ENCODE measurements at regions not wholly inside any gene's neighbourhood (a gene's known extent, or its start where the extent isn't known, plus 50 kb on each side); places are given as distances from the start of the nearest gene placed in this dataset.

GRCh38 chr2:74736589-74736988 is 82.5 kb downstream of the SEMA4F start:
- no peaks in the 10 kb centered on the region for H3K9me2 ChIP-seq
- H3K4me2 ChIP-seq, result no peak overlapping the region
- POLR2A ChIA-PET, result no interaction called here
- no peak overlapping the region for H2AFZ ChIP-seq (ENCODE audit: low read depth)
- H3F3A ChIP-seq (replicated peaks; ENCODE audit: insufficient read depth), result peaks cover 13% of the 10 kb centered on the region
- no peaks in the 10 kb centered on the region for H3K27me3 ChIP-seq (ENCODE audit: insufficient read depth)
- no peaks in the 10 kb centered on the region for H4K20me1 ChIP-seq (ENCODE audit: insufficient read depth)
- no peak for DNase-seq
- no peaks in the 10 kb centered on the region for H3K79me2 ChIP-seq (ENCODE audit: insufficient read depth)
- H3K36me3 ChIP-seq (replicated peaks in 1 of 2; ENCODE audit: control insufficient read depth in 1 of 2, insufficient read depth in 2 of 2, low read length in 1 of 2), result peaks cover 0 to 8% of the 10 kb centered on the region in 2 experiments
- H3K4me1 ChIP-seq (ENCODE audit: control insufficient read depth in 1 of 2, insufficient read depth in 2 of 2, low read depth in 1 of 2, low read length in 1 of 2), result peaks cover 32 to 42% of the 10 kb centered on the region in 2 experiments
- WGBS (ENCODE audit: low lambda C conversion rate), result 78% methylated on average over 2 of the region's 2 CpGs
- H3K9me3 ChIP-seq, result peaks cover 10% of the 10 kb centered on the region; the same call in 1 of the 2 replicates
- CTCF ChIA-PET, result interaction anchor here (1.9 kb wide), 1 partner anchor 22 kb away, joined by 11 read pairs; no protein-coding TSS in a partner anchor
- no peak overlapping the region for H3K9ac ChIP-seq
- H3K4me3 ChIP-seq (ENCODE audit: low read depth in 2 of 2, low read length in 1 of 2), result no peak overlapping the region
- no peak for TF ChIP-seq JUND (IDR thresholded peaks at IDR 0.05)
- H3K27ac ChIP-seq (ENCODE audit: low read depth in 2 of 2, low read length in 1 of 2), result peak overlapping the region in 1 of 2 experiments; percentile 89; a peak in 1 of 4 replicates

GRCh38 chr2:74738586-74738985 is 84.5 kb downstream of the SEMA4F start:
- H3K4me1 ChIP-seq (ENCODE audit: control insufficient read depth in 1 of 2, insufficient read depth in 2 of 2, low read depth in 1 of 2, low read length in 1 of 2), result peaks cover 36 to 42% of the 10 kb centered on the region in 2 experiments
- H3K79me2 ChIP-seq (ENCODE audit: insufficient read depth), result no peaks in the 10 kb centered on the region
- H3K27ac ChIP-seq (ENCODE audit: low read depth in 2 of 2, low read length in 1 of 2), result no peak overlapping the region
- POLR2A ChIA-PET, result no interaction called here
- TF ChIP-seq POLR2AphosphoS5 (IDR thresholded peaks at IDR 0.05; ENCODE audit: low read depth, low read length), result no peak
- TF ChIP-seq IRF3 (IDR thresholded peaks at IDR 0.05; ENCODE audit: low read depth, low read length), result no peak
- no peak for TF ChIP-seq JUND (IDR thresholded peaks at IDR 0.05)
- TF ChIP-seq MXI1 (IDR thresholded peaks at IDR 0.05; ENCODE audit: low read depth, low read length), result no peak
- no peak for TF ChIP-seq ELF1 (IDR thresholded peaks at IDR 0.05)
- TF ChIP-seq FOXJ3 (CRISPR knock-in tag; IDR thresholded peaks at IDR 0.05), result no peak
- TF ChIP-seq YY1 (IDR thresholded peaks at IDR 0.05; ENCODE audit: low read depth), result no peak
- no peak for TF ChIP-seq EZH2phosphoT487 (IDR thresholded peaks at IDR 0.05; ENCODE audit: borderline replicate concordance, low read depth)
- TF ChIP-seq ZBTB33 (IDR thresholded peaks at IDR 0.05; ENCODE audit: borderline replicate concordance, low read depth), result no peak
- no peak for TF ChIP-seq RXRA (IDR thresholded peaks at IDR 0.05; ENCODE audit: borderline replicate concordance, low read depth)
- peaks cover 10% of the 10 kb centered on the region; the same call in 1 of the 2 replicates for H3K9me3 ChIP-seq
- H3K4me2 ChIP-seq, result no peak overlapping the region
- DNase-seq, result no peak
- CTCF ChIA-PET, result interaction anchor here (0.7 to 3.6 kb wide), 3 partner anchors 24 to 138 kb away, joined by 3 to 28 read pairs (median 14); no protein-coding TSS in a partner anchor
- H3K9ac ChIP-seq, result no peak overlapping the region
- H2AFZ ChIP-seq (ENCODE audit: low read depth), result no peak overlapping the region
- no peaks in the 10 kb centered on the region for H3K27me3 ChIP-seq (ENCODE audit: insufficient read depth)
- H4K20me1 ChIP-seq (ENCODE audit: insufficient read depth), result no peaks in the 10 kb centered on the region
- H3F3A ChIP-seq (replicated peaks; ENCODE audit: insufficient read depth), result peaks cover 14% of the 10 kb centered on the region
- H3K36me3 ChIP-seq (replicated peaks in 1 of 2; ENCODE audit: control insufficient read depth in 1 of 2, insufficient read depth in 2 of 2, low read length in 1 of 2), result peaks cover 0 to 8% of the 10 kb centered on the region in 2 experiments
- H3K4me3 ChIP-seq (ENCODE audit: low read depth in 2 of 2, low read length in 1 of 2), result no peak overlapping the region
- no peaks in the 10 kb centered on the region for H3K9me2 ChIP-seq
- 60% methylated on average over 6 of the region's 6 CpGs for WGBS (ENCODE audit: low lambda C conversion rate)

All from SK-N-SH (cell line).